ENCODE measurements at regions not wholly inside any gene's neighbourhood (a gene's known extent, or its start where the extent isn't known, plus 50 kb on each side); places are given as distances from the start of the nearest gene placed in this dataset.

GRCh38 chr2:126467367-126468054 lies 188.4 kb upstream of the GYPC start:
- no peaks in the 10 kb centered on the region for H3K9me2 ChIP-seq (ENCODE audit: insufficient read depth)
- no peaks in the 10 kb centered on the region for H4K20me1 ChIP-seq (ENCODE audit: insufficient read depth)
- H3K4me3 ChIP-seq = no peak overlapping the region
- no peak overlapping the region for H3K4me2 ChIP-seq
- H3K4me1 ChIP-seq (replicated peaks; ENCODE audit: insufficient read depth) = no peaks in the 10 kb centered on the region
- intact Hi-C loops (cut with micrococcal nuclease; ENCODE audit: unreplicated experiment) = no loop called here
- peaks cover 21% of the 10 kb centered on the region; the same call in 1 of the 2 replicates for H3K27me3 ChIP-seq (ENCODE audit: insufficient read depth, low read depth)
- POLR2A ChIA-PET (ENCODE audit: unreplicated experiment) = no interaction called here
- no peaks in the 10 kb centered on the region for H3K9me3 ChIP-seq (ENCODE audit: insufficient read depth, low read depth)
- H3F3A ChIP-seq (ENCODE audit: insufficient read depth, low read depth) = no peaks in the 10 kb centered on the region
- DNase-seq = no peak
- no peak overlapping the region for H2AFZ ChIP-seq
- BruUV-seq (replicated peaks) = no TSS peak
- no peaks in the 10 kb centered on the region for H3K36me3 ChIP-seq (ENCODE audit: low read depth)
- no peak overlapping the region for H3K27ac ChIP-seq
- TF ChIP-seq EZH2 (IDR thresholded peaks at IDR 0.05; ENCODE audit: low read depth) (no peak), CTCF (conservative IDR thresholded peaks at IDR 0.05) (no peak)
- H3K79me2 ChIP-seq (ENCODE audit: low read depth) = no peaks in the 10 kb centered on the region
- CTCF ChIA-PET = no interaction called here

- H3K4me3 ChIP-seq = no peak overlapping the region
- H3K27me3 ChIP-seq (ENCODE audit: insufficient read depth, low read depth) = peaks cover 4% of the 10 kb centered on the region; the same call in 1 of the 2 replicates
- TF ChIP-seq EZH2 (IDR thresholded peaks at IDR 0.05; ENCODE audit: low read depth) = no peak
- no peak for TF ChIP-seq CTCF (conservative IDR thresholded peaks at IDR 0.05)
- intact Hi-C loops (cut with micrococcal nuclease; ENCODE audit: unreplicated experiment) = no loop called here
- no peaks in the 10 kb centered on the region for H3K36me3 ChIP-seq (ENCODE audit: low read depth)
- H3K9me2 ChIP-seq (ENCODE audit: insufficient read depth) = no peaks in the 10 kb centered on the region
- no peaks in the 10 kb centered on the region for H3K79me2 ChIP-seq (ENCODE audit: low read depth)
- POLR2A ChIA-PET (ENCODE audit: unreplicated experiment) = no interaction called here
- no peaks in the 10 kb centered on the region for H4K20me1 ChIP-seq (ENCODE audit: insufficient read depth)
- CTCF ChIA-PET = no interaction called here
- no TSS peak for BruUV-seq (replicated peaks)
- no peak overlapping the region for H3K4me2 ChIP-seq
- no peak overlapping the region for H3K27ac ChIP-seq
- no peaks in the 10 kb centered on the region for H3K4me1 ChIP-seq (replicated peaks; ENCODE audit: insufficient read depth)
- H2AFZ ChIP-seq = no peak overlapping the region
- no peaks in the 10 kb centered on the region for H3F3A ChIP-seq (ENCODE audit: insufficient read depth, low read depth)
- H3K9me3 ChIP-seq (ENCODE audit: insufficient read depth, low read depth) = no peaks in the 10 kb centered on the region
- DNase-seq = no peak
These were observed 180.9 kb upstream of the GYPC start for GRCh38 chr2:126475031-126475430.

- intact Hi-C loops (cut with micrococcal nuclease; ENCODE audit: unreplicated experiment) = no loop called here
- no peak overlapping the region for H3K4me2 ChIP-seq
These were observed 179.3 kb upstream of the GYPC start for GRCh38 chr2:126476691-126477090.

More at GRCh38 chr2:126476691-126477090, 179.3 kb upstream of the GYPC start:
- Histone ChIP-seq H4K20me1 (ENCODE audit: insufficient read depth) (no peaks in the 10 kb centered on the region), H3K79me2 (ENCODE audit: low read depth) (no peaks in the 10 kb centered on the region), H3F3A (ENCODE audit: insufficient read depth, low read depth) (no peaks in the 10 kb centered on the region), H3K36me3 (ENCODE audit: low read depth) (no peaks in the 10 kb centered on the region), H2AFZ (no peak overlapping the region), H3K9me3 (ENCODE audit: insufficient read depth, low read depth) (no peaks in the 10 kb centered on the region), H3K4me3 (no peak overlapping the region), H3K27me3 (ENCODE audit: insufficient read depth, low read depth) (peaks cover 4% of the 10 kb centered on the region; the same call in 1 of the 2 replicates), H3K4me1 (replicated peaks; ENCODE audit: insufficient read depth) (no peaks in the 10 kb centered on the region), H3K27ac (no peak overlapping the region), H3K9me2 (ENCODE audit: insufficient read depth) (no peaks in the 10 kb centered on the region)
- POLR2A ChIA-PET (ENCODE audit: unreplicated experiment) = no interaction called here
- TF ChIP-seq EZH2 (IDR thresholded peaks at IDR 0.05; ENCODE audit: low read depth) (no peak), CTCF (conservative IDR thresholded peaks at IDR 0.05) (no peak)
- BruUV-seq (replicated peaks) = no TSS peak
- CTCF ChIA-PET = no interaction called here
- DNase-seq = no peak

Data from PC-9 (cell line).